ENCODE measurements at regions not wholly inside any gene's neighbourhood (a gene's known extent, or its start where the extent isn't known, plus 50 kb on each side); places are given as distances from the start of the nearest gene placed in this dataset.

- Histone ChIP-seq H3K4me1 (ENCODE audit: control insufficient read depth, extremely low read depth, insufficient read depth, low read length) (peaks cover 4% of the 10 kb centered on the region), H3K27ac (ENCODE audit: insufficient read depth, low read depth, low read length) (no peak overlapping the region), H4K20me1 (replicated peaks; ENCODE audit: control insufficient read depth, extremely low read depth, insufficient read depth, low read length) (no peaks in the 10 kb centered on the region), H3K9ac (replicated peaks; ENCODE audit: extremely low read depth, insufficient read depth, low read length) (no peak overlapping the region), H3K9me3 (replicated peaks; ENCODE audit: control insufficient read depth, insufficient read depth, low read length) (no peaks in the 10 kb centered on the region), H3K79me2 (ENCODE audit: control insufficient read depth, insufficient read depth, low read length) (no peaks in the 10 kb centered on the region), H3K4me2 (ENCODE audit: insufficient read depth, low read length) (no peak overlapping the region), H3K36me3 (ENCODE audit: control insufficient read depth in 2 of 2, extremely low read depth in 1 of 2, insufficient read depth in 2 of 2, low read length in 2 of 2) (no peaks in the 10 kb centered on the region), H3K27me3 (ENCODE audit: control insufficient read depth in 2 of 2, insufficient read depth in 2 of 2, low read length in 2 of 2) (no peaks in the 10 kb centered on the region), H2AFZ (ENCODE audit: low read depth, low read length) (no peak overlapping the region), H3K9me1 (replicated peaks; ENCODE audit: control insufficient read depth, extremely low read depth, insufficient read depth, low read length) (no peaks in the 10 kb centered on the region), H3K4me3 (replicated peaks in 1 of 3; ENCODE audit: insufficient read depth in 1 of 3, low read depth in 1 of 3, low read length in 3 of 3) (no peak overlapping the region)
- BruUV-seq (replicated peaks), result no TSS peak
- DNase-seq (ENCODE audit: low read depth, low spot score), result no peak
- CTCF ChIA-PET, result no interaction called here
- TF ChIP-seq GATA2 (IDR thresholded peaks at IDR 0.05; ENCODE audit: insufficient read depth, insufficient read length, low read depth, low read length), result no peak
- TF ChIP-seq CTCF (IDR thresholded peaks at IDR 0.05; ENCODE audit: extremely low read depth in 1 of 2, insufficient read depth in 1 of 2, low read depth in 1 of 2, low read length in 2 of 2), result no peak
- POLR2A ChIA-PET, result no interaction called here
- no peak for FAIRE-seq
- dilution Hi-C loops (cut with MboI; ENCODE audit: extremely low pct_ligation_motif_present, low sequenced_read_pairs), result no loop called here
- intact Hi-C loops (cut with micrococcal nuclease), result no loop called here
These were observed 799.3 kb upstream of the ACO1 start for GRCh38 chr9:31585158-31585557.

GRCh38 chr9:31587146-31587545 is 797.3 kb upstream of the ACO1 start:
- POLR2A ChIA-PET, result no interaction called here
- Histone ChIP-seq H3K9me1 (replicated peaks; ENCODE audit: control insufficient read depth, extremely low read depth, insufficient read depth, low read length) (no peaks in the 10 kb centered on the region), H3K79me2 (ENCODE audit: control insufficient read depth, insufficient read depth, low read length) (no peaks in the 10 kb centered on the region), H3K36me3 (ENCODE audit: control insufficient read depth in 2 of 2, extremely low read depth in 1 of 2, insufficient read depth in 2 of 2, low read length in 2 of 2) (no peaks in the 10 kb centered on the region), H3K27me3 (ENCODE audit: control insufficient read depth in 2 of 2, insufficient read depth in 2 of 2, low read length in 2 of 2) (no peaks in the 10 kb centered on the region), H3K4me2 (ENCODE audit: insufficient read depth, low read length) (no peak overlapping the region), H2AFZ (ENCODE audit: low read depth, low read length) (no peak overlapping the region), H3K4me3 (replicated peaks in 1 of 3; ENCODE audit: insufficient read depth in 1 of 3, low read depth in 1 of 3, low read length in 3 of 3) (no peak overlapping the region), H3K9ac (replicated peaks; ENCODE audit: extremely low read depth, insufficient read depth, low read length) (no peak overlapping the region), H3K27ac (ENCODE audit: insufficient read depth, low read depth, low read length) (no peak overlapping the region), H3K4me1 (ENCODE audit: control insufficient read depth, extremely low read depth, insufficient read depth, low read length) (peaks cover 4% of the 10 kb centered on the region), H4K20me1 (replicated peaks; ENCODE audit: control insufficient read depth, extremely low read depth, insufficient read depth, low read length) (no peaks in the 10 kb centered on the region), H3K9me3 (replicated peaks; ENCODE audit: control insufficient read depth, insufficient read depth, low read length) (no peaks in the 10 kb centered on the region)
- FAIRE-seq (no peak), DNase-seq (ENCODE audit: low read depth, low spot score) (no peak)
- dilution Hi-C loops (cut with MboI; ENCODE audit: extremely low pct_ligation_motif_present, low sequenced_read_pairs) (no loop called here), intact Hi-C loops (cut with micrococcal nuclease) (no loop called here)
- CTCF ChIA-PET, result interaction anchor here (1.0 to 1.4 kb wide), 2 partner anchors 11 to 21 kb away, joined by 3 read pairs; no protein-coding TSS in a partner anchor
- BruUV-seq (replicated peaks), result no TSS peak
- TF ChIP-seq JUN (IDR thresholded peaks at IDR 0.05; ENCODE audit: borderline replicate concordance, insufficient read depth, insufficient read length, low read depth) (no peak), MAX (IDR thresholded peaks at IDR 0.05; ENCODE audit: insufficient read depth, insufficient read length) (no peak), FOS (IDR thresholded peaks at IDR 0.05; ENCODE audit: borderline replicate concordance, insufficient read depth, low read length) (no peak), CTCF (IDR thresholded peaks at IDR 0.05; ENCODE audit: extremely low read depth in 1 of 2, insufficient read depth in 1 of 2, low read depth in 1 of 2, low read length in 2 of 2) (no peak), POLR2AphosphoS5 (IDR thresholded peaks at IDR 0.05; ENCODE audit: insufficient read depth, low read depth, low read length) (no peak), GATA2 (IDR thresholded peaks at IDR 0.05; ENCODE audit: insufficient read depth, insufficient read length, low read depth, low read length) (no peak), MYC (IDR thresholded peaks at IDR 0.05; ENCODE audit: low read depth, low read length) (no peak), POLR2A (IDR thresholded peaks at IDR 0.05; ENCODE audit: low read depth, low read length) (no peak), EZH2 (IDR thresholded peaks at IDR 0.05; ENCODE audit: borderline replicate concordance, low read depth, low read length, severe bottlenecking) (no peak)
